NCI-H1417 (cell line): ENCODE measurements at regions not wholly inside any gene's neighbourhood (a gene's known extent, or its start where the extent isn't known, plus 50 kb on each side); places are given as distances from the start of the nearest gene placed in this dataset.

Source experiments
- DNase-seq, 3 experiments: peaks; one replicate each; lab custom pipeline; 2025; lab: John Stamatoyannopoulos, UW

- DNase-seq: peak in 1 of 3 experiments; percentile 16
Measured at GRCh38 chr6:40194447-40195170, 260.3 kb upstream of the MOCS1 start.

- DNase-seq: no peak
Measured at GRCh38 chr6:40192516-40192915, 258.3 kb upstream of the MOCS1 start.

- DNase-seq: no peak
Measured at GRCh38 chr6:40188931-40189330, 254.7 kb upstream of the MOCS1 start.

- peak in 1 of 3 experiments; percentile 14 for DNase-seq
Measured at GRCh38 chr6:40187535-40188144, 253.4 kb upstream of the MOCS1 start.

- no peak for DNase-seq
Measured at GRCh38 chr6:40185486-40185885, 251.2 kb upstream of the MOCS1 start.

- no peak for DNase-seq
Measured at GRCh38 chr6:40183902-40184301, 249.6 kb upstream of the MOCS1 start.

GRCh38 chr6:40181367-40181766 is 247.1 kb upstream of the MOCS1 start:
- no peak for DNase-seq

GRCh38 chr6:40180271-40180670 is 246.0 kb upstream of the MOCS1 start:
- DNase-seq: no peak

GRCh38 chr6:40179496-40179895 is 245.2 kb upstream of the MOCS1 start:
- no peak for DNase-seq

GRCh38 chr6:40177598-40177997 is 243.3 kb upstream of the MOCS1 start:
- DNase-seq: no peak

- DNase-seq: no peak
Measured at GRCh38 chr6:40176152-40176551, 241.9 kb upstream of the MOCS1 start.

- no peak for DNase-seq
Measured at GRCh38 chr6:40172272-40172671, 238.0 kb upstream of the MOCS1 start.

- no peak for DNase-seq
Measured at GRCh38 chr6:40171343-40171742, 237.1 kb upstream of the MOCS1 start.

GRCh38 chr6:40170856-40171255 is 236.6 kb upstream of the MOCS1 start:
- DNase-seq: no peak

GRCh38 chr6:40169878-40170277 is 235.6 kb upstream of the MOCS1 start:
- DNase-seq: no peak

- DNase-seq: no peak
Measured at GRCh38 chr6:40166963-40167362, 232.7 kb upstream of the MOCS1 start.

- no peak for DNase-seq
Measured at GRCh38 chr6:40165036-40165709, 230.9 kb upstream of the MOCS1 start.

GRCh38 chr6:40164345-40164755 is 230.1 kb upstream of the MOCS1 start:
- DNase-seq: no peak

GRCh38 chr6:40163924-40164323 is 229.7 kb upstream of the MOCS1 start:
- DNase-seq: no peak

GRCh38 chr6:40162074-40162473 is 227.8 kb upstream of the MOCS1 start:
- no peak for DNase-seq

- peak in 2 of 3 experiments; percentile 5 to 35 for DNase-seq
Measured at GRCh38 chr6:40160826-40161225, 226.6 kb upstream of the MOCS1 start.

- no peak for DNase-seq
Measured at GRCh38 chr6:40159865-40160264, 225.6 kb upstream of the MOCS1 start.
